ENCODE measurements at regions not wholly inside any gene's neighbourhood (a gene's known extent, or its start where the extent isn't known, plus 50 kb on each side); places are given as distances from the start of the nearest gene placed in this dataset.
"Not testable (repeated sequence)": the region's sequence is repeated elsewhere in the genome, so short reads cannot be mapped to it uniquely, and the experiment has no call there.

GRCh38 chr13:111584870-111585269 is 264.4 kb downstream of the TEX29 start:
- no peak for TF ChIP-seq CTCF (conservative IDR thresholded peaks at IDR 0.05; ENCODE audit: control insufficient read depth, insufficient read depth, low read depth, low read length)
- no peak overlapping the region for H3K4me3 ChIP-seq (ENCODE audit: control insufficient read depth, low read depth, low read length)
- no peak for DNase-seq (ENCODE audit: low read depth)

DNA sequence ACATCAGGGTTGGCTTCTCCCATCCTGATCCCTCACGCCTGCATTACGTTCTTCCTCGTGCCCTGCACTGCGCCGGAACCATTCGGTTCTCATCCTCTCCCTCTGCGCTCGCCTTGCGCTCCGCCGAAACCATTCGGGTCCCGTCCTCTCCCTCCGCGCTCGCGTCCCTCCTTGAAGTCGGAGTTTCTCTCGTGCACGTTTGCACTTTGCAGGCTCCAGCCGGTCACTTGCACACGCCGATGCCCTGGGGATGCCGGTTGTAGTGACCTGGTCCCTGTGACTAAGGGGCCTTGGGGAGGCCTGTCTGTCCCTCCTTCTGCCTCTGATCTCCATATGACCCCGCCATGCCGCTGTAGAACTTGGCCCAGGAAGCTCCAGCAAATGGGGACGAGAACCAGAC is 265.8 kb downstream of the TEX29 start:
- no peak for TF ChIP-seq CTCF (conservative IDR thresholded peaks at IDR 0.05; ENCODE audit: control insufficient read depth, insufficient read depth, low read depth, low read length)
- no peak overlapping the region for H3K4me3 ChIP-seq (ENCODE audit: control insufficient read depth, low read depth, low read length)
- DNase-seq (ENCODE audit: low read depth): no peak

GRCh38 chr13:111587249-111587648 is 266.8 kb downstream of the TEX29 start:
- DNase-seq (ENCODE audit: low read depth): no peak
- no peak overlapping the region for H3K4me3 ChIP-seq (ENCODE audit: control insufficient read depth, low read depth, low read length)
- no peak for TF ChIP-seq CTCF (conservative IDR thresholded peaks at IDR 0.05; ENCODE audit: control insufficient read depth, insufficient read depth, low read depth, low read length)

- no peak for TF ChIP-seq CTCF (conservative IDR thresholded peaks at IDR 0.05; ENCODE audit: control insufficient read depth, insufficient read depth, low read depth, low read length)
- H3K4me3 ChIP-seq (ENCODE audit: control insufficient read depth, low read depth, low read length): no peak overlapping the region
- DNase-seq (ENCODE audit: low read depth): no peak
Observed at GRCh38 chr13:111589321-111589720, 268.9 kb downstream of the TEX29 start.

DNA sequence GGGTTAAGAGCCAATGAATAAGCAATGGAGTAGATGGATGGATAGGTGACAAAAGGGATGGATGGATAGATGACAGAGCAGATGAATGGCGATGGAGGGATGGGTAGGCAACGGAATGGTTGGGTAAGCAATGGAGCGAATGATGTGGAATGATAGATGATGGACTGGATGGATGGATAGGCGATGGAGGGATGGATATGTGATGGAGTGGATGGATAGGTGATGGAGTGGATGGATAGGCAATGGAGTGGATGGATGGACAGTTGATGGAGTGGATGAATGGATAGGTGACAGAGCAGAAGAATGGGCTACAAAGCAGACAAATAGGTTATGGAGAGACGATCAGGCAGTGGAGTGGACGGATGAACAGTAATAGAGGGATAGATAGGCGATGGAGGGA is 269.6 kb downstream of the TEX29 start:
- TF ChIP-seq CTCF (conservative IDR thresholded peaks at IDR 0.05; ENCODE audit: control insufficient read depth, insufficient read depth, low read depth, low read length): no peak
- no peak for DNase-seq (ENCODE audit: low read depth)
- H3K4me3 ChIP-seq (ENCODE audit: control insufficient read depth, low read depth, low read length): no peak overlapping the region

- no peak for TF ChIP-seq CTCF (conservative IDR thresholded peaks at IDR 0.05; ENCODE audit: control insufficient read depth, insufficient read depth, low read depth, low read length)
- no peak for DNase-seq (ENCODE audit: low read depth)
- no peak overlapping the region for H3K4me3 ChIP-seq (ENCODE audit: control insufficient read depth, low read depth, low read length)
Observed at GRCh38 chr13:111590796-111591195, 270.4 kb downstream of the TEX29 start.

- not testable (repeated sequence) for DNase-seq (ENCODE audit: low read depth)
Observed at GRCh38 chr13:111593490-111593889, 273.0 kb downstream of the TEX29 start.

More at GRCh38 chr13:111593490-111593889, 273.0 kb downstream of the TEX29 start:
- H3K4me3 ChIP-seq (ENCODE audit: control insufficient read depth, low read depth, low read length): not testable (repeated sequence)
